GM23338 (cell line): ENCODE measurements at regions not wholly inside any gene's neighbourhood (a gene's known extent, or its start where the extent isn't known, plus 50 kb on each side); places are given as distances from the start of the nearest gene placed in this dataset.

Experiments
- CREB1 ChIP-seq: fragments of 250-450 bp; sonication (Bioruptor Pico); IDR thresholded peaks from 2 replicates; pipeline ENCODE4 v1.5.0; 2020; ENCODE audit warnings: low read depth, mild to moderate bottlenecking, moderate library complexity
- CTCF ChIP-seq, 2 experiments: fragments of 200-600 bp in 1 of 2; sonication (generic) in 1 of 2; conservative IDR thresholded peaks; 2 replicates each; pipeline versions ENCODE4 v1.5.1 to v1.6.1; 2016 to 2017; ENCODE audit warnings: antibody characterized with exemption in 2 of 2, low read depth in 2 of 2, mild to moderate bottlenecking in 2 of 2, moderate library complexity in 1 of 2
- ETS1 ChIP-seq: IDR thresholded peaks from 2 replicates; pipeline ENCODE4 v1.6.1; 2016; ENCODE audit warnings: antibody characterized with exemption
- EZH2 ChIP-seq: fragments of 200-600 bp; sonication (generic); IDR thresholded peaks from one replicate; pipeline ENCODE4 v1.8.0; 2017; ENCODE audit warnings: antibody characterized with exemption, mild to moderate bottlenecking, low read depth; ENCODE audit not compliant: unreplicated experiment
- EZH2phosphoT487 ChIP-seq: fragments of 200-600 bp; sonication (generic); IDR thresholded peaks from one replicate; pipeline ENCODE4 v1.8.1; 2018; ENCODE audit warnings: antibody characterized with exemption; ENCODE audit not compliant: unreplicated experiment
- JUNB ChIP-seq: IDR thresholded peaks from one replicate; pipeline ENCODE4 v1.6.1; 2016; ENCODE audit warnings: antibody characterized with exemption; ENCODE audit not compliant: unreplicated experiment
- NANOG ChIP-seq: IDR thresholded peaks from 2 replicates; pipeline ENCODE4 v1.6.1; 2016; ENCODE audit warnings: antibody characterized with exemption, borderline replicate concordance
- POLR2AphosphoS5 ChIP-seq: IDR thresholded peaks from 2 replicates; pipeline ENCODE4 v1.6.1; 2016; ENCODE audit warnings: antibody characterized with exemption, low read depth
- REST ChIP-seq: IDR thresholded peaks from one replicate; pipeline ENCODE4 v1.6.1; 2018; ENCODE audit warnings: antibody characterized with exemption; ENCODE audit not compliant: unreplicated experiment
- STAT1 ChIP-seq: IDR thresholded peaks from one replicate; pipeline ENCODE4 v1.6.1; 2016; ENCODE audit warnings: antibody characterized with exemption; ENCODE audit not compliant: unreplicated experiment
- ZNF114 ChIP-seq: fragments of 250-450 bp; sonication (Bioruptor Pico); IDR thresholded peaks from 2 replicates; pipeline ENCODE4 v1.5.0; 2020; ENCODE audit warnings: mild to moderate bottlenecking, moderate library complexity

GRCh38 chr13:106683179-106683578 lies 115.2 kb upstream of the ARGLU1 start:
- TF ChIP-seq EZH2 (no peak), CTCF (conservative IDR thresholded peaks at IDR 0.05; ENCODE audit: low read depth in 2 of 2) (no peak), STAT1 (no peak), NANOG (no peak), REST (no peak), ETS1 (no peak), POLR2AphosphoS5 (no peak), JUNB (no peak), CREB1 (CRISPR knock-in tag) (no peak), ZNF114 (no peak), EZH2phosphoT487 (no peak)
